Prostate gland (tissue), 2 donors: ENCODE measurements at regions not wholly inside any gene's neighbourhood (a gene's known extent, or its start where the extent isn't known, plus 50 kb on each side); places are given as distances from the start of the nearest gene placed in this dataset.
"Not testable (repeated sequence)": the region's sequence is repeated elsewhere in the genome, so short reads cannot be mapped to it uniquely, and the experiment has no call there.

Experiments used
- CTCF ChIP-seq, 4 experiments: fragments of 200-600 bp in 2 of 4; fragments of 450-650 bp in 2 of 4; sonication (generic) in 2 of 4; IDR thresholded peaks; 1 replicate in 3 of 4; 2 replicates in 1 of 4; pipeline ENCODE4 v1.5.1; 2016 to 2019; ENCODE audit warnings: antibody characterized with exemption in 4 of 4, mild to moderate bottlenecking in 2 of 4, moderate library complexity in 2 of 4
- POLR2A ChIP-seq: fragments of 450-650 bp; IDR thresholded peaks from one replicate; pipeline ENCODE4 v1.6.1; 2016; ENCODE audit warnings: antibody characterized with exemption, mild to moderate bottlenecking
- POLR2AphosphoS5 ChIP-seq: sonication (generic); formaldehyde crosslinking; IDR thresholded peaks from one replicate; pipeline ENCODE4 v1.6.1; 2017; ENCODE audit warnings: antibody characterized with exemption

- not testable (repeated sequence) for TF ChIP-seq POLR2A; CTCF (IDR thresholded peaks at IDR 0.05); POLR2AphosphoS5
Observed at GRCh38 chr9:40591915-40592314, 536.6 kb downstream of the FOXD4L6 start.
